H9 (cell line): ENCODE measurements at regions not wholly inside any gene's neighbourhood (a gene's known extent, or its start where the extent isn't known, plus 50 kb on each side); places are given as distances from the start of the nearest gene placed in this dataset.

Source experiments
- DNase-seq: peaks from one replicate; pipeline ENCODE4 v3.0.0-alpha.2; 2017
- H2AFZ ChIP-seq: one replicate; pipeline ENCODE4 v1.6.1; 2013; ENCODE audit warnings: mild to moderate bottlenecking, low read length, control low read depth, moderate library complexity
- H2AK5ac ChIP-seq: 2 replicates; pipeline ENCODE4 v1.6.1; 2013; ENCODE audit warnings: low read length, control low read depth, mixed read lengths; ENCODE audit not compliant: insufficient read length
- H2BK120ac ChIP-seq: one replicate; pipeline ENCODE4 v1.6.1; 2013; ENCODE audit warnings: low read depth, mild to moderate bottlenecking, low read length, control low read depth, inconsistent platforms; ENCODE audit not compliant: poor library complexity, severe bottlenecking
- H2BK12ac ChIP-seq: 2 replicates; pipeline ENCODE4 v1.6.1; 2013; ENCODE audit warnings: low read length, control low read depth, mixed read lengths, low read depth; ENCODE audit not compliant: insufficient read length
- H2BK15ac ChIP-seq: 2 replicates; pipeline ENCODE4 v1.6.1; 2013; ENCODE audit warnings: low read depth, low read length, control low read depth
- H2BK20ac ChIP-seq: one replicate; pipeline ENCODE4 v1.6.1; 2013; ENCODE audit warnings: low read depth, mild to moderate bottlenecking, low read length, control low read depth, inconsistent platforms; ENCODE audit not compliant: poor library complexity, severe bottlenecking
- H2BK5ac ChIP-seq: 2 replicates; pipeline ENCODE4 v1.6.1; 2013; ENCODE audit warnings: low read length, control low read depth, mixed read lengths; ENCODE audit not compliant: insufficient read length
- H3K14ac ChIP-seq: 2 replicates; pipeline ENCODE4 v1.6.1; 2013; ENCODE audit warnings: low read length, control low read depth; ENCODE audit not compliant: insufficient read depth
- H3K18ac ChIP-seq: 2 replicates; pipeline ENCODE4 v1.6.1; 2013; ENCODE audit warnings: low read depth, mild to moderate bottlenecking, mixed read lengths, low read length, control low read depth; ENCODE audit not compliant: insufficient read length
- H3K23ac ChIP-seq: 2 replicates; pipeline ENCODE4 v1.6.1; 2013; ENCODE audit warnings: low read length, control low read depth, mixed read lengths, low read depth; ENCODE audit not compliant: insufficient read length
- H3K23me2 ChIP-seq: 2 replicates; pipeline ENCODE4 v1.6.1; 2013; ENCODE audit warnings: low read depth, mild to moderate bottlenecking, mixed read lengths, low read length, control low read depth; ENCODE audit not compliant: insufficient read length, poor library complexity, severe bottlenecking
- H3K27ac ChIP-seq: 2 replicates; pipeline ENCODE4 v1.5.1; 2013; ENCODE audit warnings: low read length, control low read depth, mixed read lengths, low read depth; ENCODE audit not compliant: insufficient read length
- H3K27me3 ChIP-seq: 2 replicates; pipeline ENCODE4 v1.6.1; 2013; ENCODE audit warnings: low read length, control low read depth, inconsistent platforms; ENCODE audit not compliant: insufficient read depth
- H3K4ac ChIP-seq: 2 replicates; pipeline ENCODE4 v1.6.1; 2013; ENCODE audit warnings: low read depth, mild to moderate bottlenecking, control low read depth, inconsistent platforms, low read length, moderate library complexity
- H3K4me1 ChIP-seq: 2 replicates; pipeline ENCODE4 v1.6.1; 2013; ENCODE audit warnings: low read length, control low read depth, inconsistent platforms; ENCODE audit not compliant: insufficient read depth
- H3K4me2 ChIP-seq: 2 replicates; pipeline ENCODE4 v1.6.1; 2013; ENCODE audit warnings: low read length, control low read depth, mixed read lengths; ENCODE audit not compliant: insufficient read length, insufficient read depth
- H3K56ac ChIP-seq: 2 replicates; pipeline ENCODE4 v1.6.1; 2013; ENCODE audit warnings: low read depth, mild to moderate bottlenecking, mixed read lengths, low read length, control low read depth; ENCODE audit not compliant: insufficient read length
- H3K79me1 ChIP-seq: 2 replicates; pipeline ENCODE4 v1.6.1; 2013; ENCODE audit warnings: low read depth, mild to moderate bottlenecking, moderate library complexity, low read length, control low read depth, inconsistent platforms; ENCODE audit not compliant: insufficient read depth, poor library complexity, severe bottlenecking
- H3K79me2 ChIP-seq: 2 replicates; pipeline ENCODE4 v1.6.1; 2013; ENCODE audit warnings: low read length, control low read depth, inconsistent platforms; ENCODE audit not compliant: insufficient read depth
- H3K9ac ChIP-seq: 2 replicates; pipeline ENCODE4 v1.6.1; 2013; ENCODE audit warnings: low read length, control low read depth, mixed read lengths; ENCODE audit not compliant: insufficient read length; ENCODE audit errors: extremely low read depth
- H3K9me3 ChIP-seq: one replicate; pipeline ENCODE4 v1.6.1; 2013; ENCODE audit warnings: low read depth, low read length, inconsistent platforms; ENCODE audit not compliant: control insufficient read depth
- H3T11ph ChIP-seq: one replicate; pipeline ENCODE4 v1.6.1; 2013; ENCODE audit warnings: mild to moderate bottlenecking, low read length, control low read depth, inconsistent platforms
- H4K20me1 ChIP-seq: one replicate; pipeline ENCODE4 v1.6.1; 2013; ENCODE audit not compliant: control insufficient read depth, insufficient read length, insufficient read depth
- H4K5ac ChIP-seq: 2 replicates; pipeline ENCODE4 v1.6.1; 2013; ENCODE audit warnings: low read depth, mild to moderate bottlenecking, mixed read lengths, low read length, control low read depth; ENCODE audit not compliant: insufficient read length
- H4K8ac ChIP-seq: replicated peaks from 2 replicates; pipeline ENCODE4 v1.6.1; 2013; ENCODE audit warnings: low read length, control low read depth, mixed read lengths, low read depth; ENCODE audit not compliant: insufficient read length
- H4K91ac ChIP-seq: 2 replicates; pipeline ENCODE4 v1.6.1; 2013; ENCODE audit warnings: low read depth, mild to moderate bottlenecking, moderate library complexity, mixed read lengths, low read length, control low read depth; ENCODE audit not compliant: insufficient read length
- H3K27ac Mint-ChIP-seq, 3 experiments: 2 replicates in 2 of 3; 3 replicates in 1 of 3; pipeline ENCODE4 v1.8.0; 2020 to 2021; ENCODE audit warnings: mixed read lengths in 3 of 3, mild to moderate bottlenecking in 1 of 3, moderate library complexity in 1 of 3
- H3K27me3 Mint-ChIP-seq: 2 replicates; pipeline ENCODE4 v1.8.0; 2021; ENCODE audit warnings: low read depth, mild to moderate bottlenecking, moderate library complexity, mixed read lengths
- H3K36me3 Mint-ChIP-seq, 3 experiments: 2 replicates in 2 of 3; 3 replicates in 1 of 3; pipeline ENCODE4 v1.8.0; 2020 to 2021; ENCODE audit warnings: low read depth in 3 of 3, mixed read lengths in 3 of 3; ENCODE audit not compliant: insufficient read depth in 1 of 3
- H3K4me1 Mint-ChIP-seq, 2 experiments: 2 replicates each; pipeline ENCODE4 v1.8.0; 2020; ENCODE audit warnings: mixed read lengths in 2 of 2
- H3K4me3 Mint-ChIP-seq, 2 experiments: 2 replicates in 1 of 2; 3 replicates in 1 of 2; pipeline ENCODE4 v1.8.0; 2020 to 2021; ENCODE audit warnings: mild to moderate bottlenecking in 2 of 2, mixed read lengths in 2 of 2, moderate library complexity in 1 of 2
- H3K9me3 Mint-ChIP-seq, 2 experiments: 2 replicates in 1 of 2; 3 replicates in 1 of 2; pipeline ENCODE4 v1.8.0; 2020; ENCODE audit warnings: mild to moderate bottlenecking in 2 of 2, mixed read lengths in 2 of 2, moderate library complexity in 1 of 2
- CTCF ChIP-seq: fragments of 200-600 bp; sonication (generic); conservative IDR thresholded peaks from 3 replicates; pipeline ENCODE4 v1.8.0; 2021; ENCODE audit warnings: antibody characterized with exemption, mild to moderate bottlenecking
- WGBS: extraction: QIAGEN DNeasy Blood & Tissue Kit; methylation state at CpG from one replicate; pipeline ENCODE4 v1.1.7; 2013; ENCODE audit warnings: missing lambda C conversion rate, low lambda C conversion rate, mixed read lengths; ENCODE audit not compliant: insufficient read length; ENCODE audit errors: extremely low coverage; 5-methylcytosine and 5-hydroxymethylcytosine counted together

- no peak overlapping the region for H3K18ac ChIP-seq
- no peak overlapping the region for H3K4me2 ChIP-seq
- no peak overlapping the region for H3K56ac ChIP-seq
- Mint-ChIP-seq H3K9me3 (peaks cover 6 to 8% of the 10 kb centered on the region in 2 experiments; a peak in 4 of 5 replicates), H3K27me3 (peaks cover 4% of the 10 kb centered on the region), H3K4me3 (no peak overlapping the region), H3K27ac (no peak overlapping the region), H3K4me1 (peaks cover 0 to 2% of the 10 kb centered on the region in 2 experiments; a peak in 2 of 4 replicates), H3K36me3 (peaks cover 0 to 7% (median 2%) of the 10 kb centered on the region in 3 experiments; a peak in 3 of 7 replicates)
- H2BK12ac ChIP-seq = no peak overlapping the region
- H3K79me2 ChIP-seq = no peaks in the 10 kb centered on the region
- H4K20me1 ChIP-seq = no peaks in the 10 kb centered on the region
- no peak overlapping the region for H4K8ac ChIP-seq
- no peaks in the 10 kb centered on the region for H3K27me3 ChIP-seq
- H3K14ac ChIP-seq = no peak overlapping the region
- H2BK5ac ChIP-seq = no peak overlapping the region
- no peak overlapping the region for H3K27ac ChIP-seq
- H3K79me1 ChIP-seq = no peaks in the 10 kb centered on the region
- H3T11ph ChIP-seq = no peak overlapping the region
- no peak overlapping the region for H3K9ac ChIP-seq
- H2AK5ac ChIP-seq = no peak overlapping the region
- no peak overlapping the region for H2BK15ac ChIP-seq
- H2AFZ ChIP-seq = no peak overlapping the region
- no peak overlapping the region for H2BK120ac ChIP-seq
- no peaks in the 10 kb centered on the region for H3K23me2 ChIP-seq
- H2BK20ac ChIP-seq = no peak overlapping the region
- H3K9me3 ChIP-seq = no peaks in the 10 kb centered on the region
- no peak for TF ChIP-seq CTCF
- no peak for DNase-seq
- H4K91ac ChIP-seq = no peak overlapping the region
- H4K5ac ChIP-seq = no peak overlapping the region
- H3K23ac ChIP-seq = no peak overlapping the region
- H3K4me1 ChIP-seq = no peaks in the 10 kb centered on the region
- H3K4ac ChIP-seq = no peak overlapping the region
- WGBS = no CpG with 5 or more reads among the region's 3 CpGs
Measured at GRCh38 chr14:104510216-104510615, 69.3 kb upstream of the C14orf180 start.
